ENCODE measurements at regions not wholly inside any gene's neighbourhood (a gene's known extent, or its start where the extent isn't known, plus 50 kb on each side); places are given as distances from the start of the nearest gene placed in this dataset.
"Not testable (repeated sequence)": the region's sequence is repeated elsewhere in the genome, so short reads cannot be mapped to it uniquely, and the experiment has no call there.

DNA sequence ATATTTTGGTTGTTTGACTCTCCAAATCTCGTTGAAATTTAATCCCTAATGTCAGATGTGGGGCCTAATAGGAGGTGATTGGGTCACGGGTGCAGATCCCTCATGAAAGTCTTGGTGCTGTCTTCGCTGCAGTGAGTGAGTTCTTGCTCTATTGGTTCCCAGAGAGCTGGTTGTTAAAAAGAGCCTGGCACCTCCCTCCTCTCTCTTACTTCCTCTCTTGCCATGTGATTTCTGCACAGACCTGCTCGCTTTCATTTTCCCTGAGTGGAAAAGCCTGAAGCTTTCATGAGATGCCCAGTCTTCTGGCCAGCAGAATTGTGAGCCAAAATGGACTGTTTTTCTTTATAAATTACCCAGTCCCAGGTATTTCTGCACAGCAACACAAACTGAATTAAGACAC, 221.6 kb downstream of the MAT2B start:
- TF ChIP-seq CTCF (IDR thresholded peaks at IDR 0.05; ENCODE audit: borderline replicate concordance, insufficient read depth, low read depth, low read length): no peak
- H3K4me3 ChIP-seq (ENCODE audit: low read depth, low read length): no peak overlapping the region

DNA sequence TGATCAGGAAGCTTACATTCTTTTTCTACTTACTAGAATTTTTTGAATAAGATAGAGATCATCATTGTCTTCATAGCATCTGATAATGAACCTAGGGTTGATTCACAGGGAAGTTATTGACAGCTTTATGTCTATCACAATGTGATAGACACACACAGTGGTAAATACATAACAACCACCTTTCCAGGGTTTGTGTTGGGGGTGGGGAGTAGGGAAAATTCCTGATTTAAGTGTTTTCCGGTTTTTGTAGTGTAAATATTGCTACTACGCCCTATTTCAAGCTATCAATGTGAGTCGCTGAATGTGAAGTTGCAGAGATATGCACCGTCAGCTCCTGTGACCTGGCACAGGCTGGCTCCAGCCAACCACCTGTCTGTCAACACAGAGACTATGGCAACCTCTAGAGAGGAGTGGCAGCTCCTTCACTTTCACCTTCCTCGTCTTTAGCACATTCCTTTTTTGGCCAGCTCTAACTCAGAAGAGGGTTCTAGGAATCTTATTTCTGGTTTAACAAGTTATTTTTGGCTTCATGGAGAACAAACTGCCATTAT, 224.9 kb downstream of the MAT2B start:
- TF ChIP-seq CTCF (IDR thresholded peaks at IDR 0.05; ENCODE audit: borderline replicate concordance, insufficient read depth, low read depth, low read length): no peak
- no peak overlapping the region for H3K4me3 ChIP-seq (ENCODE audit: low read depth, low read length)

DNA sequence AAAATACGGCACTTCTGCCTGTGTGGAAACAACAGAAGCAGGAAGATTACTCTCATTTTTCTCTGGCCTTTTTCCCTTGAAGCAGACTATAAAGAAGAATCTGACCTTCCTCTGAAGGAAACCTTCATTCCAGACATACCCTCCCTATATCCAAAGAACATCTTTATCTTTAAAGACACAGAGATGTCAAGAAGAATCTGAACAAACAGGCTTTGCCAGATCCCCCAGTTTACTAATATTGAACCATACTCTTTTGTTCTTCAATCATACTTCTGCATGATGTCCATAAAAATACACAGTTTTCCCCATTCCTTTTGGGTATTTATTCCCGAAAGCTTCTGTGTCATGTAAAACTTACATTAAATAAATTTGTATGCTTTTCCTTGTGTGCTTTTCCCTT, 225.8 kb downstream of the MAT2B start:
- TF ChIP-seq CTCF (IDR thresholded peaks at IDR 0.05; ENCODE audit: borderline replicate concordance, insufficient read depth, low read depth, low read length): no peak

DNA sequence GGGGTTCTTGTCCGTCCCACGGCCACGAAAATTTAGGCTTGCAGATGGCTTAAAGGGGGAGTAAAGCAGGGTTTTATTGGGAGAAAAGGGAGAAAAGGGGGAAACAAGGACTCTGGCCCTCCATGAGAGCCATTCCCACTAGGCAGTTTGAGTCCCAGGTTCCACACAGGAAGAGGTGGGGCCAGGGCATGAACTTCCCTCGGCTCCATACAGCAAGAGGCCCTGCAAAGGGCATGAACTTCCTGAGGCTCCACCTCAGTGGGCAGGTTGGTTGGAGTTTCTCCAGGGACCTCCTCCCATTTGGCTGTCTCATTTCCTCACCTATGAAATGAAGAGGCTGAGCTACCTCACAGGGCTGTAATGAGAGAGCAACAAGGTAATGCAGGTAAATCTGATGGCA, 229.7 kb downstream of the MAT2B start:
- TF ChIP-seq CTCF (IDR thresholded peaks at IDR 0.05; ENCODE audit: borderline replicate concordance, insufficient read depth, low read depth, low read length): no peak

More for the DNA sequence above, 225.8 kb downstream of the MAT2B start:
- H3K4me3 ChIP-seq (ENCODE audit: low read depth, low read length): no peak overlapping the region

DNA sequence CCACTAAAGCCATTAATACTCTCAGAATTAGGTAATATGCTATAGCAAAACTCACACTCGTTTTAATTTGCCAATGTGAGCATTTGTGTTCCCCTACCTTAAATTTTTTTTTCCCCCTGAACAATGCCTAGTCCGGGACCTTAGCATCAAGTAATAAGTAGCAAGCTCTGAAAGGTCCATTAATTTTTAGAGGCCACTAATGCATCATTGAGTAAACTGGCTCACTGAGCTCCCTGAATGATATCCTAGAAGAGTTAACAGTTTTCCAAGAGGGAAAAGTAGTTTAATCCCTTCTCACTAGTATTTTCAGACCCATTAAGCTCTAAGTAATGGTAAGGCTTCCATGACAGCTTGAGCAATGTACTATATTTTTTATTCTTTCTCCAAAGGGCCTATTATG, 242.2 kb downstream of the MAT2B start:
- TF ChIP-seq CTCF (IDR thresholded peaks at IDR 0.05; ENCODE audit: borderline replicate concordance, insufficient read depth, low read depth, low read length): no peak
- H3K4me3 ChIP-seq (ENCODE audit: low read depth, low read length): no peak overlapping the region

More for the DNA sequence above, 229.7 kb downstream of the MAT2B start:
- H3K4me3 ChIP-seq (ENCODE audit: low read depth, low read length): no peak overlapping the region

DNA sequence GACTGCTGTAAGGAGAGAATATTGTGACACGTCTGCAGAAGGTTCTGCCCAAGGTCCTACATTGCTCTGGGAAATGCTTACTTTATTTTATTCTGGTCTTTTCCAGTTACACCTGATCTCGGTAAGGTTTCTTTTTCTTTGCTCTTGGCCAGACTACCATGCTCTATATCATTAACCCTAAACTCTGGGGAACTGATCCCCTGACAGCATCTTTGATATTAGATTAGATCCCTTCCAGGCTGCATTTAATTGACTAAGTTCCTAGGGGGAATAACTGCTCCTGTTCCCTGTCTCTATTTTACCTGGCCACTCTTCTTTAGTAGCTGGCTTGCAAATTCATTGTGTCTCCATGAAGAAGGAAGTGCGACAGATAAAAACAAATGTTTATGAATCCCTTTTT, 243.5 kb downstream of the MAT2B start:
- H3K4me3 ChIP-seq (ENCODE audit: low read depth, low read length): no peak overlapping the region
- no peak for TF ChIP-seq CTCF (IDR thresholded peaks at IDR 0.05; ENCODE audit: borderline replicate concordance, insufficient read depth, low read depth, low read length)

DNA sequence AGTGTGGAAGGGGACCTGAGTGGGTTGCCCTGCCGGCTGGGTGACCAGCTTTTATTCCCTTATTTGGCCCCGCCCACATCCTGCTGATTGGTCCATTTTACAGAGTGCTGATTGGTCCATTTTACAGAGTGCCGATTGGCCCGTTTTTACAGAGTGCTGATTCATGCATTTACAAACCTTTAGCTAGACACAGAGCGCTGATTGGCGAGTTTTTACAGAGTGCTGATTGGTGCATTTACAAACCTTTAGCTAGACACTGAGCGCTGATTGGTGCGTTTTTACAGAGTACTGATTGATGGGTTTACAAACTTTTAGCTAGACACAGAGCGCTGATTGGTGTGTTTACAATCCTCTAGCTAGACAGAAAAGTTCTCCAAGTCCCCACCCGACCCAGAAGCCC, 245.0 kb downstream of the MAT2B start:
- not testable (repeated sequence) for H3K4me3 ChIP-seq (ENCODE audit: low read depth, low read length)

- no peak overlapping the region for H3K4me3 ChIP-seq (ENCODE audit: low read depth, low read length)
- no peak for TF ChIP-seq CTCF (IDR thresholded peaks at IDR 0.05; ENCODE audit: borderline replicate concordance, insufficient read depth, low read depth, low read length)
Observed at GRCh38 chr5:163755505-163755904, 250.1 kb downstream of the MAT2B start.

All from GM12875 (cell line).